Stimulated activated CD8-positive, alpha-beta memory T cell treated with anti-CD3 and anti-CD28 coated beads, Interleukin-12 subunit alpha, Interleukin-12 subunit beta, amount 100 ng/mL, for 1 hour (primary cell): ENCODE measurements at regions not wholly inside any gene's neighbourhood (a gene's known extent, or its start where the extent isn't known, plus 50 kb on each side); places are given as distances from the start of the nearest gene placed in this dataset.
"Not testable (repeated sequence)": the region's sequence is repeated elsewhere in the genome, so short reads cannot be mapped to it uniquely, and the experiment has no call there.

Experiments
- DNase-seq: peaks from one replicate; pipeline ENCODE4 v3.0.0-alpha.2; 2020; ENCODE audit warnings: low read depth

GRCh38 chr2:95765925-95766910, 174.4 kb downstream of the TRIM43 start:
- DNase-seq, result not testable (repeated sequence)

GRCh38 chr2:95767531-95767930, 175.7 kb downstream of the TRIM43 start:
- DNase-seq, result not testable (repeated sequence)

DNA sequence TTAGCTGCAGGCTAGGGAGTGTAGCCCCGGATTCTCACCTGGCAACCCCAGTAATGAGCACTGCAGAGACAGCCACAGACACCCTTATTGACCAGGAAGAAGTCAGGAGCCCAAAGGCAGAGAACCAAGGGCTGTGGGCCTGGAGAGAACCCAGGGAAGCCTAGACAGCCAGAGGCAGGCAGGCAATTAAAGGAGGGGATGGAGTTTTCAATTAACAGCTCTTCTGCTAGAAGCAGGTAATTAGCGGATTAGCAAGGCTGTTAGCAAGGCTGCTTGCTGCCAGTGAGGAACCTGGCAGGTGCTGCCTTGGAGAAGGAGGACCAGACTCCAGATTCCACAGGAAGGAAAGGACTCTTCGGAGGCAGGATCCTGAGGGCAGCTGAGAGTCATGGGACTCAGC, 176.1 kb downstream of the TRIM43 start:
- DNase-seq, result not testable (repeated sequence)

GRCh38 chr2:95769256-95769655, 177.5 kb downstream of the TRIM43 start:
- DNase-seq, result not testable (repeated sequence)

DNA sequence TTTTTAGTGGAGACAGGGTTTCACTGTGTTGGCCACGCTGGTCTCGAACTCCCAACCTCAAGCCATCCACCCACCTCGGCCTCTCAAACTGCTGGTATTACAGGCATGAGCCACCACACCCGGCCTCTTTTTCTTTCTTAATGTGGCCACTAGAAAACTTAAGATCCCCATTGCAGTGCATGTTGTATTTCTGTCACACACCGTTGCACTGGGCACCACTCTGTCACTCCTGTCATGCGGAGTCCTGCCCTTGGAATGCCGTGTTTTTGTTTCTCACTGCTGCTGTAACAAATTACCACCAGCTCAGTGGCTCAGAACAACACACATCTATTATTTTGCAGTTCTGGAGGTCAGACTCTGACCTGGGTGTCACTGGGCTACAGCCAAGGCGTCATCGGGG, 178.9 kb downstream of the TRIM43 start:
- not testable (repeated sequence) for DNase-seq

DNA sequence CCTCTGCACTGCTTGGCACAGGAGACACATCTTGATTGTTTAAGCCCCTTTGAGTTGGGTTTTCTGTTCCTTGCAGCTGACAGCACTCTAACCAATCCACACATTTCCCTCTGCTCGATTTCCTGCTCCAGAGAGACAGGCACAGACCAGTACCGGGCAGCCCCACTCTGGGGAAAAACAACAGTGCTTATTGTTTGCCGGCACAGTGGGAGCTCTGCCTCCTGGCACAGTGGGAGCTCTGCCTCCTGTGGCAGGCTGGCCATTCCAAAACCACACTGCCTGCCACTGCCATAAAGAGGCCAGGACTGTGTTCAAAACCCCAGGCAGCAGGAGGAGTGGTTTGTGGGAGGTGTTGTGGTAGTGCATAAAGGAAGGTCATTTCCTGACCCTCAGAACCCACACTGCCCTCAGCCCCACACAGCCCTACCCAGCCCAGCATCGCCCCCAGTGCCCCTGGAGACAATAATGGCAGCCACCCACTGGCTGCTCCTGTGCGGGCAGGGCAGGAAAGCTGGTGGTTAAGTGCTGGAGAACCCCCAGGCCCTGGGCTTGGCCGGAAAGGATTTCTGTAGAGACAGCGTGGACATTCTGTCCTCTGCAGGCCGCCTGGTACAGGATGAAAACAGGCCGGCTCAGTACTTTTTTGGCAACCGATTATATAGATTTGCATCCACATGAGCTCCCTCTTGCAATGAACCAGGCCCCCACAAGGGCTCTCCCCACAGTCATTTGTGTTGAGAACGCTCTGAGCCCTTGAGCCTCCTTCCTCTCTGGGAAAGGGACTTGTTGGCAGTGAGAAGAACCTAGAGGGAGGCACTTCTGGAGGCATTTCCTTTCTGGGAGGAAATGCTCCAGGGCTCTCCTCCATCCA, 182.8 kb downstream of the TRIM43 start:
- DNase-seq, result not testable (repeated sequence)

DNA sequence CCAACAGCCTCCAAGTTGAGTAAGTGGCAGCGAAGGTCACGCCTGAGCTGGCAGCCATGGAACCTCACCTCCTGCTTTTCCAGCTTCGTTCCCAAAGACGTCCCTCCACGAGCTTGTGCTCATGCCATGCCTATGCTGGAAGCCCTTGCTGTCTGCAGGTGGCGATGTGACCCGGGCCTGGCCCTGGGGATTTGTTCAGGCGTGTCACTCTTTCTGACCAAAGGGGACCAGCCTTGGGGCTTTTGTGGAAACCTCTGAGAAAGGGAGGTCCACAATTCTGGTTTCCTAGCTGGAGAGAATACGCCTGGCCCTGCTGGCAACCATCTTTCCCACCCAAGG, 183.4 kb downstream of the TRIM43 start:
- DNase-seq, result not testable (repeated sequence)
